ENCODE measurements at regions not wholly inside any gene's neighbourhood (a gene's known extent, or its start where the extent isn't known, plus 50 kb on each side); places are given as distances from the start of the nearest gene placed in this dataset.

DNA sequence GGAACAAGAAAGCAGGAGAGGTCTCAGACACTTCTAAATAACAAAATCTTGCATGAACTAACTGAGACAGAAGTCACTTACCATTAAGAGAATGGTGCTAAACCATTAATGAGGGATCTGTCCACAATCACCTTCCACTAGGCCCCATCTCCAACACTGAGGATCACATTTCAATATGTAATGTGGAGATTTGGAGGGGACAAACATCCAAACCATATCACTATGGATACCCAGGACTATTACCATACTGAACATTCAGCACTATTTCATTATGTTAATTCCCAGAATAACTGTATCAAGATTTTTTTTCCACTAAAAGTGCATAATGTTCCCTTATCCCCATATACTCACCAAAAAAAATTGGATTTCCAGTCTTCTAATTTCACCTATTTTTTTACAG is 491.8 kb downstream of the LMO7 start:
- Histone ChIP-seq H3K27ac (ENCODE audit: insufficient read depth, low read length, poor library complexity, severe bottlenecking) (no peak overlapping the region), H3K27me3 (ENCODE audit: control insufficient read depth, insufficient read depth, low read length) (no peaks in the 10 kb centered on the region), H3K4me1 (ENCODE audit: control insufficient read depth, insufficient read depth, low read length, poor library complexity, severe bottlenecking) (no peaks in the 10 kb centered on the region), H3K9me3 (ENCODE audit: control insufficient read depth in 2 of 2, low read length in 2 of 2) (peaks cover 3 to 15% of the 10 kb centered on the region in 2 experiments), H3K4me3 (ENCODE audit: low read depth, low read length) (no peak overlapping the region), H3K36me3 (ENCODE audit: control insufficient read depth, insufficient read depth, low read length) (no peaks in the 10 kb centered on the region)
- Mint-ChIP-seq H3K27me3 (peaks cover 4% of the 10 kb centered on the region), H3K36me3 (no peaks in the 10 kb centered on the region), H3K4me3 (no peak overlapping the region), H3K4me1 (no peaks in the 10 kb centered on the region), H3K27ac (no peak overlapping the region), H3K9me3 (peaks cover 0 to 13% (median 2%) of the 10 kb centered on the region in 7 donors)
- no peak for DNase-seq
- no peak for ATAC-seq (ENCODE audit: low read depth in 2 of 2)

DNA sequence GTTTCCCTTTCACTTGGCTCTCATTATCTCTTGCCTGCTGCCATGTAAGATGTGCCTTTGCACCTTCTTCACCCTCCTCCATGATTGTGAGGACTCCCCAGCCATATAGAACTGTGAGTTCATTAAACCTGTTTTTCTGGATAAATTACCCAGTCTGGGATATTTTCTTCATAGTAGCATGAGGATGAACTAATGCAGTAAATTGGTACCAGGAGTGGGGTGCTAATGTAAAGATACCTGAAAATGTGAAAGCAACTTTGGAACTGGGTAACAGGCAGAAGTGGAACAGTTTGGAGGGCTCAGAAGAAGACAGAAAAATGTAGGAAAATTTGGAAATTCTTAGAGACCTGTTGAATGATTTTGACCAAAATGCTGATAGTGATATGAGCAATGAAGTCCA is 487.4 kb downstream of the LMO7 start:
- Histone ChIP-seq H3K4me3 (ENCODE audit: low read depth, low read length) (no peak overlapping the region), H3K4me1 (ENCODE audit: control insufficient read depth, insufficient read depth, low read length, poor library complexity, severe bottlenecking) (no peaks in the 10 kb centered on the region), H3K9me3 (ENCODE audit: control insufficient read depth in 2 of 2, low read length in 2 of 2) (peaks cover 5 to 15% of the 10 kb centered on the region in 2 experiments), H3K36me3 (ENCODE audit: control insufficient read depth, insufficient read depth, low read length) (no peaks in the 10 kb centered on the region), H3K27ac (ENCODE audit: insufficient read depth, low read length, poor library complexity, severe bottlenecking) (no peak overlapping the region), H3K27me3 (ENCODE audit: control insufficient read depth, insufficient read depth, low read length) (no peaks in the 10 kb centered on the region)
- Mint-ChIP-seq H3K27me3 (no peaks in the 10 kb centered on the region), H3K9me3 (peaks cover 2 to 35% (median 16%) of the 10 kb centered on the region in 7 donors), H3K36me3 (no peaks in the 10 kb centered on the region), H3K27ac (no peak overlapping the region), H3K4me3 (no peak overlapping the region), H3K4me1 (no peaks in the 10 kb centered on the region)
- DNase-seq (no peak), ATAC-seq (ENCODE audit: low read depth in 2 of 2) (no peak)

- DNase-seq, result no peak
- no peak for ATAC-seq (ENCODE audit: low read depth in 2 of 2)
- no peak overlapping the region for H3K27ac Mint-ChIP-seq
- Histone ChIP-seq H3K36me3 (ENCODE audit: control insufficient read depth, insufficient read depth, low read length) (no peaks in the 10 kb centered on the region), H3K4me1 (ENCODE audit: control insufficient read depth, insufficient read depth, low read length, poor library complexity, severe bottlenecking) (no peaks in the 10 kb centered on the region), H3K27ac (ENCODE audit: insufficient read depth, low read length, poor library complexity, severe bottlenecking) (no peak overlapping the region), H3K9me3 (ENCODE audit: control insufficient read depth in 2 of 2, low read length in 2 of 2) (no peaks in the 10 kb centered on the region), H3K4me3 (ENCODE audit: low read depth, low read length) (no peak overlapping the region), H3K27me3 (ENCODE audit: control insufficient read depth, insufficient read depth, low read length) (no peaks in the 10 kb centered on the region)
- no peaks in the 10 kb centered on the region for H3K36me3 Mint-ChIP-seq
- H3K4me3 Mint-ChIP-seq, result no peak overlapping the region
- H3K4me1 Mint-ChIP-seq, result no peaks in the 10 kb centered on the region
- peaks cover 4 to 19% (median 12%) of the 10 kb centered on the region in 7 donors for H3K9me3 Mint-ChIP-seq
- no peaks in the 10 kb centered on the region for H3K27me3 Mint-ChIP-seq
These were observed 480.7 kb downstream of the LMO7 start for GRCh38 chr13:76116751-76117360.

DNA sequence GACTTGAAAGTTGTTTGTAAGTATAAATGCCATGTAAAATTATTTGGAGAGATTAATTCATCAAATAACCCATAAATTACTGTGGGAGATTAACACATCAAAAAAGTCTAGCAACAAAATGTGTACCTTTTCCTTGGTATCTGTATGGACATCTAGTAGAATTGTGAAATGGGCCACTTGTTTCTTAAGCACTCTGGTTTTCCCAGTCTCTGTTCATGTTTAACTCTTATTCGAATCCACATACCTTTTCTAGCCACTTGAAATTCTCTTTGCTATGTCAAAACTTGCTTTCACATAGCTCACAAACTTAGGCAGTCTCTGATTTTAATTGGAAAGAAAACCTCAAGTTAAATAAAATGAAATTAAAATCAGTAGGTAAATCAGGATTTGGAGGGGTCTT is 470.6 kb downstream of the LMO7 start:
- H3K27me3 ChIP-seq (ENCODE audit: control insufficient read depth, insufficient read depth, low read length), result no peaks in the 10 kb centered on the region
- no peaks in the 10 kb centered on the region for H3K9me3 ChIP-seq (ENCODE audit: control insufficient read depth in 2 of 2, low read length in 2 of 2)
- H3K27ac ChIP-seq (ENCODE audit: insufficient read depth, low read length, poor library complexity, severe bottlenecking), result no peak overlapping the region
- H3K36me3 Mint-ChIP-seq, result no peaks in the 10 kb centered on the region
- peaks cover 0 to 18% (median 2%) of the 10 kb centered on the region in 7 donors for H3K9me3 Mint-ChIP-seq
- no peaks in the 10 kb centered on the region for H3K4me1 Mint-ChIP-seq
- no peaks in the 10 kb centered on the region for H3K36me3 ChIP-seq (ENCODE audit: control insufficient read depth, insufficient read depth, low read length)
- H3K27ac Mint-ChIP-seq, result no peak overlapping the region
- H3K4me1 ChIP-seq (ENCODE audit: control insufficient read depth, insufficient read depth, low read length, poor library complexity, severe bottlenecking), result no peaks in the 10 kb centered on the region
- ATAC-seq (ENCODE audit: low read depth in 2 of 2), result no peak
- H3K4me3 ChIP-seq (ENCODE audit: low read depth, low read length), result no peak overlapping the region
- DNase-seq, result no peak
- H3K27me3 Mint-ChIP-seq, result no peaks in the 10 kb centered on the region
- H3K4me3 Mint-ChIP-seq, result no peak overlapping the region

DNA sequence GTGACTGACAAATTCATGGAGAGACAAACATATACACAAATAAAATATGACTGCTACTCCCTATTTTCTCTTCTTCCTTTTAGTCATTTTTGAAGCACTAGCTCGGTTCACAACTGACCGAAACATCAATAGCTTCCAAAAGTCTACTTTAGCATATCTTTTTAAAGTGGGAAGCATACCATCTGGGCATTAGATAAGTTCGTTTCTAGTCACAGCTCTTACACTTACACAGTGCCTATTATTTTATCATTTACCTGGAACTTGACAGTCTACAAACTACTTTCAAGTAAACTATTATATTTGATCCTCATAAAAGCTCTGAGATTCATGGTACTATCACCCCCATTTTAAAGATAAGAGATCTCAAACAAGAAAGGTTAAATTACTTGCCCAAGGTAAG is 458.5 kb downstream of the LMO7 start:
- Mint-ChIP-seq H3K36me3 (no peaks in the 10 kb centered on the region), H3K4me3 (no peak overlapping the region), H3K27ac (no peak overlapping the region), H3K9me3 (peaks cover 0 to 3% (median 0%) of the 10 kb centered on the region in 7 donors), H3K4me1 (no peaks in the 10 kb centered on the region), H3K27me3 (no peaks in the 10 kb centered on the region)
- no peaks in the 10 kb centered on the region for H3K4me1 ChIP-seq (ENCODE audit: control insufficient read depth, insufficient read depth, low read length, poor library complexity, severe bottlenecking)
- no peak overlapping the region for H3K27ac ChIP-seq (ENCODE audit: insufficient read depth, low read length, poor library complexity, severe bottlenecking)
- H3K4me3 ChIP-seq (ENCODE audit: low read depth, low read length), result no peak overlapping the region
- DNase-seq (no peak), ATAC-seq (ENCODE audit: low read depth in 2 of 2) (no peak)
- H3K36me3 ChIP-seq (ENCODE audit: control insufficient read depth, insufficient read depth, low read length), result no peaks in the 10 kb centered on the region
- no peaks in the 10 kb centered on the region for H3K9me3 ChIP-seq (ENCODE audit: control insufficient read depth in 2 of 2, low read length in 2 of 2)
- H3K27me3 ChIP-seq (ENCODE audit: control insufficient read depth, insufficient read depth, low read length), result no peaks in the 10 kb centered on the region

- Histone ChIP-seq H3K27me3 (ENCODE audit: control insufficient read depth, insufficient read depth, low read length) (no peaks in the 10 kb centered on the region), H3K27ac (ENCODE audit: insufficient read depth, low read length, poor library complexity, severe bottlenecking) (no peak overlapping the region), H3K4me3 (ENCODE audit: low read depth, low read length) (no peak overlapping the region), H3K36me3 (ENCODE audit: control insufficient read depth, insufficient read depth, low read length) (no peaks in the 10 kb centered on the region), H3K9me3 (ENCODE audit: control insufficient read depth in 2 of 2, low read length in 2 of 2) (peaks cover 0 to 12% of the 10 kb centered on the region in 2 experiments), H3K4me1 (ENCODE audit: control insufficient read depth, insufficient read depth, low read length, poor library complexity, severe bottlenecking) (no peaks in the 10 kb centered on the region)
- peaks cover 0 to 15% (median 3%) of the 10 kb centered on the region in 7 donors for H3K9me3 Mint-ChIP-seq
- H3K4me3 Mint-ChIP-seq, result no peak overlapping the region
- no peaks in the 10 kb centered on the region for H3K27me3 Mint-ChIP-seq
- no peaks in the 10 kb centered on the region for H3K4me1 Mint-ChIP-seq
- ATAC-seq (ENCODE audit: low read depth in 2 of 2), result no peak
- no peaks in the 10 kb centered on the region for H3K36me3 Mint-ChIP-seq
- no peak overlapping the region for H3K27ac Mint-ChIP-seq
- no peak for DNase-seq
These were observed 454.9 kb downstream of the LMO7 start for GRCh38 chr13:76091076-76091475.

GRCh38 chr13:76086729-76087128 is 450.6 kb downstream of the LMO7 start:
- peaks cover 0 to 12% of the 10 kb centered on the region in 2 experiments for H3K9me3 ChIP-seq (ENCODE audit: control insufficient read depth in 2 of 2, low read length in 2 of 2)
- no peak overlapping the region for H3K27ac Mint-ChIP-seq
- no peak overlapping the region for H3K4me3 Mint-ChIP-seq
- ATAC-seq (ENCODE audit: low read depth in 2 of 2) (no peak), DNase-seq (no peak)
- no peaks in the 10 kb centered on the region for H3K36me3 Mint-ChIP-seq
- H3K27me3 Mint-ChIP-seq, result no peaks in the 10 kb centered on the region
- H3K4me3 ChIP-seq (ENCODE audit: low read depth, low read length), result no peak overlapping the region
- no peaks in the 10 kb centered on the region for H3K36me3 ChIP-seq (ENCODE audit: control insufficient read depth, insufficient read depth, low read length)
- H3K4me1 ChIP-seq (ENCODE audit: control insufficient read depth, insufficient read depth, low read length, poor library complexity, severe bottlenecking), result no peaks in the 10 kb centered on the region
- peaks cover 0 to 21% (median 3%) of the 10 kb centered on the region in 7 donors for H3K9me3 Mint-ChIP-seq
- H3K27me3 ChIP-seq (ENCODE audit: control insufficient read depth, insufficient read depth, low read length), result no peaks in the 10 kb centered on the region
- H3K4me1 Mint-ChIP-seq, result no peaks in the 10 kb centered on the region
- no peak overlapping the region for H3K27ac ChIP-seq (ENCODE audit: insufficient read depth, low read length, poor library complexity, severe bottlenecking)

DNA sequence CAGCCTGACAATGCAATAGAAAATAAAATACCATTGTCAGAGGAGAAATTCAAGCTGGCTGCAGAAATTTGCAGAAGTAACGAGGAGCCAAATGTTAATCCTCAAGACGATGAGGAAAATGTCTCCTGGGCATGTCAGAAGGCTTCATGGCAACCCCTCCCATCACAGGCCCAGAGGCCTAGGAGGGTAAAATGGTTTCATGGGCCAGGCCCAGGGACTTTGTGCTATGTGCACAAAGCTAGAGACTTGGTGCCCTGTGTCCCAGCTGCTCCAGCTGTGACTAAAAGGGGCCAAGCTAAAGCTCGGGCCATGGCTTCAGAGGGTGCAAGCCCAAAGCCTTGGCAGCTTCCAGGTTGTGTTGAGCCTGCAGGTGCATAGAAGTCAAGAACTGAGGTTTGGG is 431.7 kb downstream of the LMO7 start:
- H3K9me3 ChIP-seq (ENCODE audit: control insufficient read depth in 2 of 2, low read length in 2 of 2), result peaks cover 0 to 8% of the 10 kb centered on the region in 2 experiments
- H3K27ac ChIP-seq (ENCODE audit: insufficient read depth, low read length, poor library complexity, severe bottlenecking), result no peak overlapping the region
- no peak overlapping the region for H3K4me3 Mint-ChIP-seq
- DNase-seq (no peak), ATAC-seq (ENCODE audit: low read depth in 2 of 2) (no peak)
- H3K9me3 Mint-ChIP-seq, result peaks cover 1 to 9% (median 6%) of the 10 kb centered on the region in 7 donors
- no peaks in the 10 kb centered on the region for H3K36me3 Mint-ChIP-seq
- H3K27ac Mint-ChIP-seq, result no peak overlapping the region
- H3K4me3 ChIP-seq (ENCODE audit: low read depth, low read length), result no peak overlapping the region
- no peaks in the 10 kb centered on the region for H3K36me3 ChIP-seq (ENCODE audit: control insufficient read depth, insufficient read depth, low read length)
- H3K27me3 ChIP-seq (ENCODE audit: control insufficient read depth, insufficient read depth, low read length), result no peaks in the 10 kb centered on the region
- no peaks in the 10 kb centered on the region for H3K4me1 ChIP-seq (ENCODE audit: control insufficient read depth, insufficient read depth, low read length, poor library complexity, severe bottlenecking)
- H3K27me3 Mint-ChIP-seq, result no peaks in the 10 kb centered on the region
- H3K4me1 Mint-ChIP-seq, result no peaks in the 10 kb centered on the region
